GM21423 (cell line): ENCODE measurements at regions not wholly inside any gene's neighbourhood (a gene's known extent, or its start where the extent isn't known, plus 50 kb on each side); places are given as distances from the start of the nearest gene placed in this dataset.

Source experiments
- ATAC-seq: cut with Tn5 transposase; IDR thresholded peaks from one replicate; pipeline ENCODE4 v1.9.1; 2021; ENCODE audit warnings: mild to moderate bottlenecking, moderate library complexity; ENCODE audit not compliant: unreplicated experiment

DNA sequence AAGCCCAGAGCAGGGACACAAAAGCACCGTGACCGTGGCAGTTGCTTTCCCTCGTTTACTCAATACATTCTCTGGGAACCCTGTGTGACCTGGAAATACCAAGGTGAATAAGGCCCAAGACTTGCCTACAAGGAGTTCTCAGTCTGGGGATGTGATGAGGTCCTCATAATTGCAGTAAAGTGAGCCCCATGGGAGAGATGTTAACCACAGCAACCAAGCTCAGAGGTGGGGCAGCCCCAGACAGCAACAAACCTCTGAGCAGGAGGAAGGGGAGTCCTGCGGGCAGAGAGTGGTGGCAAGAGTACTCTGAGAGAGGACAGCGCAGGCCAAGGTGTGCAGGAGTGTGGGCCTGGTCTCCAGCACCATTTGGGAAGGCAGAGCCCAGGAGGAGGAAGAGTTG is 91.6 kb downstream of the TTC32 start:
- peak; percentile 74 for ATAC-seq

DNA sequence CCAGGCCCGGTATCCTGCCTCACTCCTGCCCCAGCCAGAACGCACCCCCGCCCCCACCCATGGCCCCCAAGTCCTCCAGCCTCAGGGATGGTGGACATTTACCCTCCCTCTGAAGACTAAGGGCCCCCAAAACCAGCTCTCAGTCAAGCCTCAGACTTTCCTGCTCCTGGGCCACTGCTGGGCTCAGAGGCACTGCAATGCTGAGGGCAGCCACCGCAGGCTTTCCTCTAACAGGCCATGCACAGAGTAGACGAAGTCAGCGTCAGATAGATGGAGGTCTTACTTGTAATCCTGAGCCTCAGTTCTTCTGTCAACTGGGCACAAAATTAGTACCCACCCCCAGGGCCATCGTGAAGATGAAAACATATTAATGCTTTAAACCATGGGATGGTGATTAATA is 92.6 kb downstream of the TTC32 start:
- no peak for ATAC-seq

DNA sequence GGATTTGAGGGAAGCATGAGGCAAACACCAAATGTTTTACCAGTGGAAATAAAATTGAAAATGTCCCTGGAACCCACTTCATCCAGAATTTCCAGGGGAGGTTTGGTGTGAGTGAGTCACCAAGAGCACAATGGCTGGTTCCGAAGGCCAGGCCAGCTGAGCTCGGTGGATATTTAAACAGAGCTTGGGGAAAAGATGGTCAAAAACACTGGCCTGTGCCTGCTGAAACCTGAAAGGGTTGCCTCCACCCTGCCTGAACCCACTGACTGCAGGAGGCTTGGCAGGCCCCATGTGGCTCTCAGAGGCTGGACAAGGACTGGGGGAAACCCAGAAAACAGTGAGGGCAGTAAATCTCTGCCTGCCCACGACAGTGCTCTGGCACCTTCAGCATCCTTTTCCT is 93.9 kb downstream of the TTC32 start:
- no peak for ATAC-seq

GRCh38 chr2:19807346-19807745 is 94.4 kb downstream of the TTC32 start:
- ATAC-seq, result no peak

- ATAC-seq, result no peak
These were observed 95.2 kb downstream of the TTC32 start for GRCh38 chr2:19806591-19806990.

GRCh38 chr2:19806131-19806530 is 95.7 kb downstream of the TTC32 start:
- ATAC-seq, result no peak

DNA sequence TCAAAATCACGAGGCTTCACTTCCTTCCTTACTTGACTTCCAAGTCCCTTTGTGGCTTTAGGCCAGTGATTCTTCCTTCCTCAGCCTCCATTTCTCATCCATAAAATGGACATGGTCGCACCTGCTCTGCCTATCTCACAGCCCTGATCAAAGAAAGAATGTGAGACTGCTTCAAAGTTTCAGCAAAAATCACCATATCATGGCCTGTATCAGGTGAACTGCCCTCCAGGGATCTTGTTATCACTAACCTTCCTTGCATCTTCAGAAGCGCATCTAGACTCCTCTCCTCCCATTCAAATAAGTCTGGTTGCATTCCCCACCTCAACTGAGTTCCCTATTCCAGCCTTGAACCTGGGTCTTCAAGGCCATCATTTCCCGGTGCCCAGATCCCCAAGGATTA is 96.5 kb downstream of the TTC32 start:
- ATAC-seq, result no peak

GRCh38 chr2:19804639-19805260 is 97.0 kb downstream of the TTC32 start:
- ATAC-seq, result no peak

GRCh38 chr2:19802086-19802841 is 99.5 kb downstream of the TTC32 start:
- ATAC-seq, result no peak

DNA sequence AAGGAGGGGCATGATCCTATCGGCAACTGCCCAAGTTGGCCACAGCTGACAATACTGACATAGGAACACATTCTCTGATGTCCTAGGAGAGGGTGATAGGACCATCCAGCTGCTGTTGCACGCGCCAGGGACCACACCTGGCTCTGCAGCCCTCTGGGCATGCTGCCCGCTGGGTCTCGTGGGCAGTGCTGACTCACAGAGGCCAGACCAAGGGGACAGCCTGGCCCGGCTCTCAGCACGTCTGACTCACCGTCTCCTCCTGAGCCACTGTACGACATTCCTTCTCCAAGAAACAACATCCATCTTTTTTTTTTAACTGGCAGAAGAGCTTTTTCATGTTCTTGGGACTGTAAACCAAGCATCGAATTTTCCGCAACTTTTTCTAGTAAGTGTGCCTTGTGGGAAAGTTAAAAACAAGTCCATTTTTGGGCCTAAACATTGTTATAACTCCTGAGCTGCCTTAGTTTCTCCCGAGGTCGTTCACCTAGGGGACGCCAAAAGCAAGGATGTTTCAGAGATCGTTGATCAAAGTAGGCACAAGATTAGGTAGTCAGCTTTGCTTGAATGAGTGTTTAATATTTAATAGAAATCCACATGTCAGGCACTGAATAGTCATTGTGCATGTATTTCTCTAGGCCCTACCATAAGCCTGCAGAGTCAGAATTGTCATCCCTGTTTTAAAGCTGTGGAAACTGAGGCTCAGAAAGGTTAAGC is 100.3 kb downstream of the TTC32 start:
- no peak for ATAC-seq

DNA sequence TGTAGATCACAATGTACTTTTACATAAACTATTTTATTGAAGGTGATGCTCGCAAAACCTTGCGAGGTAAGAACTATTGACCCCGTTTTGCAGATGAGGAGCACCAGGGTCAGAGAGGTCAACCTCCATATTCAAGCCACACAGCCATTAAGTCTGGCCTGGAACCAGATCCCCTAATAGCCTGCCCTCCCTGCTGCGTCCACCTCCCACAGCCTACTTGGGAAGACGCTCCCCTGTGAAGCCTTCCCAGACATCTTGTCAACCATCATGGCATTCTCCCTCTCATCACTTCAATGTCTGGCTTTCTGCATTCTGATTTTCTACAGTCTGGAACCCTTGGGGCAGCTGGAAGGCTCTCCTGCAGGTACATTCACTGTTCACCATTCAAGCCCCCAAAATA is 101.0 kb downstream of the TTC32 start:
- ATAC-seq, result no peak

GRCh38 chr2:19799881-19800780 is 101.7 kb downstream of the TTC32 start:
- no peak for ATAC-seq

GRCh38 chr2:19797871-19798270 is 103.9 kb downstream of the TTC32 start:
- no peak for ATAC-seq

GRCh38 chr2:19797243-19797810 is 104.5 kb downstream of the TTC32 start:
- ATAC-seq, result no peak

DNA sequence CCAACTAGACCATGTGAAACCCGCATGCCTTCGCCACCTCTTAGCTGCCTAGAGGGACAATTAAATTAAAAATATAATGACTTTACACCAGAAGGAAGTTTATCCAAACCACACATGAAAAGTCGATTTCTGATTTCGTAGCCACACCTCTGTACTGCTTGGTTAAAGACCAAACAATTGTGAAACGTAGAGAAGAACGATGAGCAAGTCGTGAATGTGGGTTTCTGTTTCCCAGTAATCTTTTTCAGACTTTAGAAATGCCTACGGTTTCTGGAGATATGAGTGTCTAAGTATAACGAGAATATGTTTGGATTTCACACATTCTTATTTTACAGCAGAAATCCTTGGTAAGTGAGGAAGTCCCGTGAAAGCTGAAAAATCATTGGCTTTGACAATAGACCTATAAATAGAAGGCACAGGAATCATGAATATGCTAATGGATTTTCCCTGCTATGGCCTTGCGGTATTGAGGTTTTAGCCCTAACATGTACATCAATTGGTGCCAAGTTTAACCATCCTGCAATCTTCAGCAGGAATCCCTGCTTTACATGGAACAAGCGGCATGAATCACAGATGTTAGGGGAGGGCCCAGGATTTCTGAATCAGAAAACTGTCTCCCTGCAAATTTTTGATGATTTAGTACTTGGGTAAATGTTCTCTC is 105.6 kb downstream of the TTC32 start:
- no peak for ATAC-seq

- no peak for ATAC-seq
These were observed 108.5 kb downstream of the TTC32 start for GRCh38 chr2:19793132-19793750.

DNA sequence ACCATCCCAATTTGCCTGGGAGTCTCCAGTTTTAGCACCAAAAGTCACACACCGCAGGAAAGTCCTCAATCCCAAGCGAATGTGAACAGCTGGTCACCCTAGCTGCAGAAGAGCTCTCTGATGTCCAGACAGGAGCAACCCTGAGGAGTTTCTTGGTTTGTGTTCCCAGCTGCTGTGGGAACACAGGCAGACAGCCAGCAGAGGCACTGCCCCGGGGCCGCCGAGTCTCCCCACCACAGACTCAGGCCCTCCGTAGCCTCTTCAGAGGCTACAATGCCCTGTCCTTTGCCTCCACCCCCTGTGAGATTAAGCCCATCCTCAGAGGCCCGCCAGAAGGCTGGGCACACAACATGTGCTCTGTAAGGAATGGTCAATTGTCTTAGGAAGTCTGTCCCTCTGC is 111.5 kb downstream of the TTC32 start:
- no peak for ATAC-seq

GRCh38 chr2:19787134-19787533 is 114.6 kb downstream of the TTC32 start:
- ATAC-seq, result no peak

DNA sequence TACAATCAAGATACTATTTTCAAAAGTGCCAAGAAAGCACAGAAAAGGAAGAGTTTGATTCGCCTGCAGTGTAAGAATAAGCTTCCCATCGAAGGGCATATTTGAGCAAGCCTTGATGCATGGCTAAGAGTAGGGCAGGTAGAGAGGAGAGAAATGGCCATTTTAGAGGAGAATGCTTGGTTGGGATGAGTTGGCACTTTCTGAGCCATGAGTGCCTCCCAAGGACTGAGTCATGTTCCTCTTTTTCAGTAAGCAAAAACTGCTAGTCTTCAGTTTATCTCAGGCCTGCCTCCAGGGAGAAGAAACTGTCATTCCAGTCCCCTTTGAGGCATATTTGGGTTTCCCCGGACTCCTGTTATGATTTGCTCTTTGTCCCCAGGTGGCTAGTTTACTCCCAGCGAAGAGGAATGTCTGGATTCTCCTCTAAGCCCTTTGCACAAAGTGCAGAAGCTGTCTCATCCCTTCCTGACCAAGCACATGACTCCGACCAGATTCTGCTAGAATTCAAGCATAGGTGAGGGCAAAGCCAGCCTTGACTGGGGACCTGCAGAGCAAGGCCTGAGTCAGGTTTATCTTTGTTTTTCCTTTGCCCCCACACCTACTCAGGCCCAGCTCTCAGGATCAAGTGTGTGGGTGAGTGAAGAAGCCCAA is 115.2 kb downstream of the TTC32 start:
- peak; percentile 73 for ATAC-seq
